ENCODE measurements at regions not wholly inside any gene's neighbourhood (a gene's known extent, or its start where the extent isn't known, plus 50 kb on each side); places are given as distances from the start of the nearest gene placed in this dataset.
"Not testable (repeated sequence)": the region's sequence is repeated elsewhere in the genome, so short reads cannot be mapped to it uniquely, and the experiment has no call there.

DNA sequence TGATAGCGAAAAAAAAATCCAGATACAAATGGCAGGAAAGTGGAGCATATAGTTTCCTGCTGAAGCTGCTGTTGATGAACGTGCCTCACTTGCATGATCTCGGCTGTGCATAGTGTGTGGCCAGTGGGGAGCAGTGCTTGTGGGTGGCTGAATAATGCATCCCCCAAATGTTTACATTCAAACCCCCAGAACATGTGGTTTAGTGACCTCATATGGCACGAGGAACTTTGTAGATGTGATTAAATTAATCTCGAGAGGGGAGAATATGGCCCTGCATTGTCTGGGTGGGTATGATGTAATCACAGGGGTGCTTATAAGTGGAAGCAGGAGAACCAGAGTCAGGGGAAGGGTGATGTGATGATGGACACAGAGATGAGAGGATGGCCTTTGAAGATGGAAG lies 425.0 kb downstream of the TMEM121 start:
- Histone ChIP-seq H3K4me1 (ENCODE audit: insufficient read depth, low read length) (no peaks in the 10 kb centered on the region), H3K36me3 (ENCODE audit: insufficient read depth, low read length) (no peaks in the 10 kb centered on the region), H3K27me3 (ENCODE audit: control insufficient read depth in 1 of 2, insufficient read depth in 2 of 2, low read length in 2 of 2) (peaks cover 0 to 4% of the 10 kb centered on the region in 2 experiments), H3K4me3 (ENCODE audit: low read length) (no peak overlapping the region), H3K9me3 (ENCODE audit: control insufficient read depth in 1 of 2, insufficient read depth in 1 of 2, low read length in 2 of 2) (no peaks in the 10 kb centered on the region), H3K27ac (ENCODE audit: low read depth in 1 of 2, low read length in 2 of 2) (no peak overlapping the region)
- DNase-seq (no peak), ATAC-seq (ENCODE audit: poor library complexity) (no peak)
- intact Hi-C loops (cut with DNase I, micrococcal nuclease): no loop called here
- H3K4me3 Mint-ChIP-seq: no peak overlapping the region
- POLR2A ChIA-PET: no interaction called here
- no peaks in the 10 kb centered on the region for H3K36me3 Mint-ChIP-seq (ENCODE audit: low read depth)
- peaks cover 5% of the 10 kb centered on the region for H3K9me3 Mint-ChIP-seq
- H3K4me1 Mint-ChIP-seq (ENCODE audit: low read depth): peaks cover 6% of the 10 kb centered on the region
- H3K27ac Mint-ChIP-seq: no peak overlapping the region
- peaks cover 3% of the 10 kb centered on the region for H3K27me3 Mint-ChIP-seq
- no peak for TF ChIP-seq CTCF (IDR thresholded peaks at IDR 0.05)
- CTCF ChIA-PET: no interaction called here

GRCh38 chr14:105952222-105952621 lies 425.8 kb downstream of the TMEM121 start:
- H3K27me3 Mint-ChIP-seq: peaks cover 3% of the 10 kb centered on the region
- no peak overlapping the region for H3K4me3 Mint-ChIP-seq
- ChIA-PET POLR2A (no interaction called here), CTCF (no interaction called here)
- H3K36me3 Mint-ChIP-seq (ENCODE audit: low read depth): no peaks in the 10 kb centered on the region
- no peaks in the 10 kb centered on the region for H3K4me1 ChIP-seq (ENCODE audit: insufficient read depth, low read length)
- H3K9me3 ChIP-seq (ENCODE audit: control insufficient read depth in 1 of 2, insufficient read depth in 1 of 2, low read length in 2 of 2): no peaks in the 10 kb centered on the region
- DNase-seq: no peak
- TF ChIP-seq CTCF (IDR thresholded peaks at IDR 0.05): no peak
- intact Hi-C loops (cut with DNase I, micrococcal nuclease): no loop called here
- H3K4me3 ChIP-seq (ENCODE audit: low read length): no peak overlapping the region
- no peak overlapping the region for H3K27ac Mint-ChIP-seq
- H3K27me3 ChIP-seq (ENCODE audit: control insufficient read depth in 1 of 2, insufficient read depth in 2 of 2, low read length in 2 of 2): peaks cover 0 to 4% of the 10 kb centered on the region in 2 experiments
- H3K4me1 Mint-ChIP-seq (ENCODE audit: low read depth): peaks cover 6% of the 10 kb centered on the region
- no peak for ATAC-seq (ENCODE audit: poor library complexity)
- H3K27ac ChIP-seq (ENCODE audit: low read depth in 1 of 2, low read length in 2 of 2): no peak overlapping the region
- peaks cover 5% of the 10 kb centered on the region for H3K9me3 Mint-ChIP-seq
- no peaks in the 10 kb centered on the region for H3K36me3 ChIP-seq (ENCODE audit: insufficient read depth, low read length)

GRCh38 chr14:105952826-105953225 lies 426.4 kb downstream of the TMEM121 start:
- no peak for DNase-seq
- no peaks in the 10 kb centered on the region for H3K9me3 ChIP-seq (ENCODE audit: control insufficient read depth in 1 of 2, insufficient read depth in 1 of 2, low read length in 2 of 2)
- Mint-ChIP-seq H3K27me3 (peaks cover 3% of the 10 kb centered on the region), H3K36me3 (ENCODE audit: low read depth) (no peaks in the 10 kb centered on the region), H3K27ac (no peak overlapping the region), H3K4me1 (ENCODE audit: low read depth) (peaks cover 6% of the 10 kb centered on the region), H3K4me3 (no peak overlapping the region), H3K9me3 (peaks cover 5% of the 10 kb centered on the region)
- H3K4me1 ChIP-seq (ENCODE audit: insufficient read depth, low read length): no peaks in the 10 kb centered on the region
- CTCF ChIA-PET: no interaction called here
- no peak overlapping the region for H3K4me3 ChIP-seq (ENCODE audit: low read length)
- H3K36me3 ChIP-seq (ENCODE audit: insufficient read depth, low read length): no peaks in the 10 kb centered on the region
- no peak for ATAC-seq (ENCODE audit: poor library complexity)
- POLR2A ChIA-PET: no interaction called here
- intact Hi-C loops (cut with DNase I, micrococcal nuclease): no loop called here
- no peak overlapping the region for H3K27ac ChIP-seq (ENCODE audit: low read depth in 1 of 2, low read length in 2 of 2)
- no peak for TF ChIP-seq CTCF (IDR thresholded peaks at IDR 0.05)
- peaks cover 0 to 4% of the 10 kb centered on the region in 2 experiments for H3K27me3 ChIP-seq (ENCODE audit: control insufficient read depth in 1 of 2, insufficient read depth in 2 of 2, low read length in 2 of 2)

DNA sequence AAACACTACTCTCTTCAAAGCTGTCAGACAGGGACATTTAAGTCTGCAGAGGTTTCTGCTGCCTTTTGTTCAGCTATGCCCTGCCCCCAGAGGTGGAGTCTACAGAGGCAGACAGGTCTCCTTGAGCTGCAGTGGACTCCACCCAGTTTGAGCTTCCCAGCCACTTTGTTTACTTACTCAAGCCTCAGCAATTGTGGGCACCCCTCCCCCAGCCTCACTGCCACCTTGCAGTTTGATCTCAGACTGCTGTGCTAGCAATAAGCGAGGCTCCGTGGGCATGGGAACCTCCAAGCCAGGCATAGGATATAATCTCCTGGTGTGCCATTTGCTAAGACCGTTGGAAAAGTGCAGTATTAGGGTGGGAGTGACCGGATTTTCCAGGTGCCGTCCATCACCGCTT lies 435.2 kb downstream of the TMEM121 start:
- H3K27me3 Mint-ChIP-seq; H3K4me1 Mint-ChIP-seq (ENCODE audit: low read depth); intact Hi-C loops (cut with DNase I, micrococcal nuclease); ATAC-seq (ENCODE audit: poor library complexity); H3K9me3 Mint-ChIP-seq; H3K27ac ChIP-seq (ENCODE audit: low read depth in 1 of 2, low read length in 2 of 2); H3K4me3 Mint-ChIP-seq; H3K27ac Mint-ChIP-seq; POLR2A ChIA-PET; H3K36me3 ChIP-seq (ENCODE audit: insufficient read depth, low read length); H3K4me3 ChIP-seq (ENCODE audit: low read length); H3K4me1 ChIP-seq (ENCODE audit: insufficient read depth, low read length); H3K36me3 Mint-ChIP-seq (ENCODE audit: low read depth); CTCF ChIA-PET; H3K27me3 ChIP-seq (ENCODE audit: control insufficient read depth in 1 of 2, insufficient read depth in 2 of 2, low read length in 2 of 2): not testable (repeated sequence)
- peaks cover 4 to 18% of the 10 kb centered on the region in 2 experiments for H3K9me3 ChIP-seq (ENCODE audit: control insufficient read depth in 1 of 2, insufficient read depth in 1 of 2, low read length in 2 of 2)
- peak in 3 of 14 experiments; percentile 15 to 23 (median 16) for DNase-seq

All from CD4-positive, alpha-beta T cell (primary cell).